GM18519 (cell line): ENCODE measurements at regions not wholly inside any gene's neighbourhood (a gene's known extent, or its start where the extent isn't known, plus 50 kb on each side); places are given as distances from the start of the nearest gene placed in this dataset.
"Not testable (repeated sequence)": the region's sequence is repeated elsewhere in the genome, so short reads cannot be mapped to it uniquely, and the experiment has no call there.

Experiments
- ATAC-seq: cut with Tn5 transposase; IDR thresholded peaks from one replicate; pipeline ENCODE4 v1.9.1; 2021; ENCODE audit warnings: mild to moderate bottlenecking, moderate library complexity; ENCODE audit not compliant: unreplicated experiment, low FRiP score

DNA sequence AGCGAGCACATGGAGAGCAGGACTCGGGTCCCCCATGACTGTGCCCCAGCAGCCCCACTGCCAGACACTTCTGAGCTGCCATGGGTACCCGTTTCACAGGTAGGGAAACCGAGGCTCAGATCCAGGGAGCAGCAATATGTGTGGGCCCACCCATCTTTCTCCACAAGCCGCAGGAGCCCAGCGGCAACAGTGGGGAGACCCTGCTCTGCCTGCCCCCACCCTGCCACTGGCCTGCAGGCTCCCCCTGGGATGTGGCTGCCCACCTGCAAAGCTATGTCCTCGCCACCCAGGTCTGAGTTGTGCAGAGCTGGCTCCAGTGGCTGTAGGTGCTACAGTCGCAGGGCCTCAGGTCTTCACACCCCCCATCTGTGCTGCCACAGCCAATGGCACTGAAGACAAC lies 50.6 kb upstream of the C1QTNF9B start:
- no peak for ATAC-seq

DNA sequence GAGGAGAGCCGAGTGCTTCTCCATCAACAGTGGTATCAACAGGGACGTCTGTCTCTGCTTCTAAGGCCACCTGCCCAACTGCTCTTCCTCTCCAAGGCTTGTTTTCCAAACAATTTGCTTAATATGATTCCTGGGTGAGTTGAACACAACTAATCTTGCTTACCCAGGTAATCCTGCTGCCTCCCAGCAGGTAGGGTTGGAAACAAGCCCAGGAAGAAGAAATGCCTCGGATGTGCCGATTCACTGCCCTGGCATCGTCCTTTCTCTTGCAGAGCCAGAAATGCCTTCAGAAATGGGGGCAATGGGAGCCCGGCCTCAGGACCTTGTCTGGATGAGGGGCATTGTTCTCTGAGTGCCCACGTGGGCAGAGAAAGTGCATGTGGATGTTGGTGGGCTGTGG lies 51.9 kb upstream of the C1QTNF9B start:
- ATAC-seq = no peak

- no peak for ATAC-seq
Measured at GRCh38 chr13:23949736-23950135, 52.4 kb upstream of the C1QTNF9B start.

- ATAC-seq = no peak
Measured at GRCh38 chr13:23950736-23951510, 53.6 kb upstream of the C1QTNF9B start.

GRCh38 chr13:23952796-23953195 lies 55.5 kb upstream of the C1QTNF9B start:
- ATAC-seq = no peak

- no peak for ATAC-seq
Measured at GRCh38 chr13:23953860-23954512, 56.7 kb upstream of the C1QTNF9B start.

GRCh38 chr13:23955064-23955463 lies 57.8 kb upstream of the C1QTNF9B start:
- ATAC-seq = no peak

GRCh38 chr13:23956106-23956505 lies 58.8 kb upstream of the C1QTNF9B start:
- ATAC-seq = no peak

- no peak for ATAC-seq
Measured at GRCh38 chr13:23957981-23958380, 60.7 kb upstream of the C1QTNF9B start.

GRCh38 chr13:23959231-23959862 lies 62.0 kb upstream of the C1QTNF9B start:
- ATAC-seq = no peak

- no peak for ATAC-seq
Measured at GRCh38 chr13:23960566-23961156, 63.4 kb upstream of the C1QTNF9B start.

- no peak for ATAC-seq
Measured at GRCh38 chr13:23963184-23963931, 66.1 kb upstream of the C1QTNF9B start.

DNA sequence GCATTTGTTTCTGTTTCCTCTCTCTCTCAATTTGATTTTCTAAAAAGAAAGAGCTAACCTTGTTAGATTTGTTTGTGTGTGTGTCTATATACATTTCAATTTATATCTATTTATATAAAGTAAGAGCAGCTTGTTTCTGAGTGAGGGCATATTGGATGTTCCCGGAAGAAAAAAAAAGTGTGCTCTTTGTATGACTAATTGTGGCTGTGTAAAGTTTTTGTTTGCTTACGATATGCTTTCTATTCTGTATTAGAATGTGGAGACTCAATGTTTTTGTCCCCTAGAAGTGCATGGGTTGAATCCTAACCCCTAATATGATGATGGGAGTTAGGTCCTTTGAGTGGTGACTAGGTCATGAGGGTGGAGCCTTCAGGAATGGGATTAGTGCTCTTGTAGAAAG lies 66.6 kb upstream of the C1QTNF9B start:
- ATAC-seq = no peak

DNA sequence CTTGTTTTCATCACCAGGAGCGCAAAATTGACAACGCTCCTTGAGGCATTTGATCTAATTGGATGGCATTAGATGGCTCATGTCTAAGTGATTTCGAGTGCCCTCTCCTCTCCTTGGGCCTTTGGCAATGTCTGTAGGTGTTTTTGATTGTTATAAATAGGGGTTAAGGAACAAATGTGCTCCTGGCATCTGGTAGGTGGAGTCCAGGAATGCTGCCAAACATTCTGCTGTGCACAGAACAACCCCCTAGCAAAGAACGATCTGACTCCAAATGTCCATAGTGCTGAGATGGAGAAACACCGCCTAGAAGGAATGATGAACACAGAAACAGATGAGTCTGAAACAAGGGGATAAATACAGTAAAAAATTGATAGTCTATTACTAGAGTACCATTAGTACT lies 68.0 kb upstream of the C1QTNF9B start:
- no peak for ATAC-seq

DNA sequence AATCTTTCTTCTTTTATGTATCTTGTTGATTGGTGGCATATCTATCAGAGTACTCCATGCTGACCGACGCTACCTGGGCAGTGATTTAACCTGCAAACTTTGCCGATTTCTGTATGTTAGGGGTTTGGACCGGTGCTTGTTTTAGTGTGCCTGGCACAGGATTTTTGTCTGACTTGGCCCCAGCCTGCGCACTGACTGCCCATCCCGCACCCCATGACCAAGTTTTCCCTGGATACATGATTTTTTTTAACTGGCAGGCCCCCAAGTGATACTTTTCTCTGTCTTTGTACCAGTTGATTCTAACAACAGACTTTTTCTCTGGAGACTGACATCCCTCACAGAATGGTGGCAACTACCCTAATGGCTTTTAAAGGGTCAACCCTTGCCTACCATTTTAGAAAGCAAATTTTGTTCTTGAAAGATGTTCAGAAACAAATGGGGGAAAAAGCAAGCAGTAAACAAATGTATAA lies 69.0 kb upstream of the C1QTNF9B start:
- no peak for ATAC-seq

- peak; percentile 51 for ATAC-seq
Measured at GRCh38 chr13:23966691-23967615, 69.7 kb upstream of the C1QTNF9B start.

DNA sequence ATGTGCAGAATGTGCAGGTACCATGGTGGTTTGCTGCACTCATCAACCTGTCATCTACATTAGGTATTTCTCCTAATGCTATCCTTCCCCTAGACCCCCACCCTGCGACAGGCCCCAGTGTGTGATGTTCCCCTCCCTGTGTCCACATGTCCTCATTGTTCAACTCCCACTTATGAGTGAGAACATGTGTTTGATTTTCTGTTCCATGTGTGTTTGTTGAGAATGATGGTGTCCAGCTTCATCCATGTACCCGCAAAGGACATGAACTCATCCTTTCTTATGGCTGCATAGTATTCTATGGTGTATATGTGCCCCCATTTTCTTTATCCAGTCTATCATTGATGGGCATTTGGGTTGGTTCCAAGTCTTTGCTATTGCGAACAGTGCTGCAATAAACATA lies 70.5 kb upstream of the C1QTNF9B start:
- not testable (repeated sequence) for ATAC-seq

- no peak for ATAC-seq
Measured at GRCh38 chr13:23969647-23970046, 72.3 kb upstream of the C1QTNF9B start.

DNA sequence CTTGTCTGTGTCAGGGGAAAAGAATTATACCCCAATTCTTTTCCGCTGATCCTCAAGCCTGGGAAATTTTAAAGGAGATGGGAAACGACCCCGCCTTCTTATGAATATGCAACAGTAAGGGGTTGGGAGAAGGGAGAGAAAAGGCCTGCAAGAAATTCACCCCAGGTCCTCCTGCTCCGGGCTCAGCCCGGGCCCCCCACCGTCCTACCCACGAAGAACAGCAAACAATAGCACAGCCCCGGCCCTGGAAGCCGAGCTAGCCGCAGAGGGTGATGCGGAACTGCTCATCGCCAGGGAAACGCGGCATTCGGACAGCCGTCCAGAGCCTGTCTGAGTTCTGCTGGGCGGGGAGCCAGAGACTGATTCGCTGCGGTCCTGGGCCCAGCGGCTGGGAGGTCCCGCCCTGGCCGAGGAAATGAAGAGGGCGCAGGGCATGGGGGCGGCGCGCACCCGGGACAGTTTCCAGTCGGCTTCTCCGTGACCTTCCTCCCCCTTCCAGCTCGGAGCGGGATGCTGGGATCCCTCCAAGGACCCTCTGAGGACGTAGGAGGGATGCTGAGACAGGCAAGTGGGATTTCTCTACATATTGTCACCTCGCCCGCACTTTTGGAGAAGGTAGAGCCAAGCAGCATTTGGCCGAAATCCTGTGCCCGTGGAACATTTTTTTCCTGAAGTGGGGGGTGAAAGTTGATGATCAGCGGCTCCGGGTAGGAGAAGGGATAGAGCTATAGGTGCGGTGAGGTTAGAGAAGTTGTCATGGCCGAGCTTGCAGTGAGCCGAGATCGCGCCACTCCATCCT lies 82.3 kb upstream of the C1QTNF9B start:
- ATAC-seq = no peak
